GM19043 (cell line): ENCODE measurements at regions not wholly inside any gene's neighbourhood (a gene's known extent, or its start where the extent isn't known, plus 50 kb on each side); places are given as distances from the start of the nearest gene placed in this dataset.

ENCODE experiments used
- ATAC-seq: cut with Tn5 transposase; IDR thresholded peaks from one replicate; pipeline ENCODE4 v1.9.1; 2021; ENCODE audit warnings: low read depth; ENCODE audit not compliant: unreplicated experiment

DNA sequence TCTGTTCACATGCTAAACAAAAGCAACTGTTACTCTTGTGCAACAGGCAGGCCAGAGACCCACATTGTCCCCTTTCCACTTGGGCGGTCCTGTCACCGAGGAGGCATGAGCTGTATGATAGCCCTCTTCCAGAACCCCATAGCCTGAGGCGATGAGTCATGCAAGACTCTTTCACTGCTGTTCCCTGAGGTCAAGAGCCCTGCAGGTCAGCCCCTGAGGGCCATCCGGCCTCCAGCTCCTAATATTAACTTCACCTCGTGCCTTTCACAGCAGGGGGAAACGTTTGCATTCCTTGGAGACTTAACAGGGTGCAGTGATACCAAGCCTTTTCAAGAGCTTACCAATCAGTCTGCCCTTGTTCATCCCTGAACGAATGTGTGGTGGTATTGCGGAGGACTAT lies 253.3 kb upstream of the ECI2 start:
- no peak for ATAC-seq

DNA sequence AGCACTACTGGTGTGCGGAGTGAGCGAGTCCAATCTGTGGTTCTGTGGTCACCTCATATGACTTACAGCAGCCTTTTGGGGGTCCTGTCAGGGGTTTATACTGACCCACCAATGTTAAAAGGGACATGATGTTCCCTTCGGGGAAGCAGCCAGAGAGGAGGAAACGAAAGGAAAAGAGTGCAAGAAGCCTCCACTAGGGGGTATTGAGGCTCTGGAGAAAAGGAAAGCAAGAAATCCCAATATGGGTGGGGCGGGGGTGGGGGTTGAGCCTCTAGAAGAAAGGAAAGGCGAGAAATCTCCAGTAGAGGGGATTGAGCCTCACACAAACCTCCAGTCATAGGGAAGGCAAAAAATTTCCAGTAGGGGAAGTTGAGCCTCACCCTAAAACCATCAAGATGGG lies 249.3 kb upstream of the ECI2 start:
- no peak for ATAC-seq

DNA sequence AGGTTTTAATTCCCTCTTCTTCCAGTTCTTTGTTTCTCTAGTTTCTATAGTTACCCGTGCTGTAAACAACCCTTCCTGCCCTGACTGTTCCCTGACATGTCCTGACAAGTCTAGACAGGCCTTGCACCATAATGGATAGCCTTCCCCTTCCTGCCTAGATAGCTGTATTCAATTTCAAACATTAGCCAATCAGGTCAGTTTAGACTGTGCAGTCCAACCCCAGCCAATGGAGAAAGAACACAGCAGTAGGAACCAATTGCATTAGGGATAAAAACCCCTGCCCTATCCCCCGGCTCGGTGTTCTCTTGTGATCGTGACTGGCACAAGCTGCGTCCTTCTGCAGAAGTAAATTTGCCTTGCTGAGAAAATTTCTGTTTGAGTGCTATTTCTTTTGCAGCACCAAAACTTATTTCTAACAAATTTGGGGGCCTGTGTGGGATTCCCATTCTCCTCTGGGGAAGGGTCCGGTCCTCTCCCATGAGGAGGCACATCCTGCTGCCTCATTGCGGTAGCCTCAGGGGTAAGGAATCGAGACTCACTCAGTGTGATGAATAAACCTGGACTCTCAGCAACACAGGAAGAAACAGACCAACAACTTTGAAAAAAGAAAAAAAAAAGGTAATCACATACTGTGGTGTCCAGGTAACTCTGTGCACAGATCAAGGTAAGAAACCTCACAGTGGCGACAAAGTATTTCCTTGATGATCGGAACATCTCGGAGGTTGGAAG lies 248.7 kb upstream of the ECI2 start:
- ATAC-seq: no peak

DNA sequence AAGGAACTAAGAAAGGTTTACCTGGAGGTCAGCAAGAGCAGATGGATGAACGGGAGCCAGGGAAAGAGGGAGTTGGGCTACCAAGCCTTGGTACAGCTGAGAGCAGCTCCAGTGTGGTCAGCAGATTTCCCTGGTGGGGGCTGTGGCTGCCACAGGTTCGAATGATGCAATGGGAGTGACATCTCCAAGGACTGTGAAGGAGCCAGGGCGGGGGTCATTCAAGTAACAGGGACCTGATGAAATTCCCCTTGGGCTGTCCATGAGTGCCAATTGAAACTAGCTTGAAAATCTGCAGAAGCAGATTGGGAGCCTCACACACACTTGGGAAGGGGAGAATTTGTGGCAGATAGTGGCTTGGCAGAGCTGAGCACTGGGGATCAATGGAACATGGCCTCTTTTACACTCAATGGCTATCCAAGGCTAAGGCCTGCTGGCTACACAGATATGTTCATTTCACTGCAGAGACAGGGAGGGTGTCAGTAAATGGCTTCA lies 247.0 kb upstream of the ECI2 start:
- no peak for ATAC-seq

DNA sequence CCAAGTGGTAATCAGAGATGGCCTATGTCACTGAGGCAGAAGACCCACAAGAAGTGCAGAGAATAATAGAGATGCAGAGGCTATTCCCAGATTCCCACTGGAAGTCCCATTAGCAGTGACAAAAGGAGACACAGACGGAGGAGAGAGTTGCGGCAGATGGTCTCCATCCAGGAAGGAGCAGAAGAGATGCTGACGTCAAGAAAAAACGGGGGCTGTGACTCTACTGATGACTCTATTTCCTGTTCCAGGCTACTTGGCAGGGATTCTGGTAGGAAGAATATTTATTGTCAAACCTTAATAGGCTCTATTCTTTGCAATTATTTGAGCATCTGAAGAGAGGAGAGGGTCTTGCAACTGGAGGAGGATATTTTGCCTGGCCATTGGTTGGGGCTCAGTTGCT lies 246.0 kb upstream of the ECI2 start:
- ATAC-seq: no peak

DNA sequence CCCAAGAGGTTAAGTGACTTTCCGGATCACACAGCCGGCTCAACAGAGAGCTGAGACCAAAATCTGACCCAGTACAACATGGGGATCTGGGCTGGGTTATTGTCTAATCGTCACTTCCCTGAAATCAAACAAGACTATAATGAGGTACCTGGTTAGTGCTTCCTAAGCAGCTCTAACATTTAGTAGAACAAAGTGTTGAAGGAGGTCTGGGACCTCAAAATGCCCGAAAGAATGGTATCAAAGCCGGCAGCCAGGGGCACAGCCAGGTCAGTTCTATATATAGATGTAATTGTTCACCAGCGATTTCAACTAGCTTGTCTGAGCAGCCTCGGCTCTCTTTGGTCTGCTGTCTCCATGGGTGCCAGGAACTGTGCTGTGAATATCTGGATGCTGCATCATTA lies 245.5 kb upstream of the ECI2 start:
- ATAC-seq: no peak

DNA sequence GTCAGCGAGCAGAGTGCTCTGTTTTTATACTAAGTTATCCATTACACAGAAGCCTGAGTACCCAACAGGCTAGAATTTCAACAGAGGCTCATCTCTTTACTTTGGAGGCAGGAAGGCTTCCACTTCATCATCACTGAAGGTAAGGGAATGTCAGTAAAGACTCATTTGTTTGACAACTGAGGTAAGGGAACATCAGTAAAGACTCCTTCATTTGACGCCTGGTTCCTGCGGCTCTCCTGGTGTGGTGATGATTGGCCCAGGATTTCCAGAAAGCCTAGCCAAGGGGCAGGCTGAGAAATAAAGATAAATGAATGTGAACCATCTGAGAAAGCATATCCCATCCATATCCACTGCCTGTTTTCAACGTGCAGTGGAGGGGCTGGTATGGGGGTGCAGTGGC lies 244.6 kb upstream of the ECI2 start:
- ATAC-seq: no peak

DNA sequence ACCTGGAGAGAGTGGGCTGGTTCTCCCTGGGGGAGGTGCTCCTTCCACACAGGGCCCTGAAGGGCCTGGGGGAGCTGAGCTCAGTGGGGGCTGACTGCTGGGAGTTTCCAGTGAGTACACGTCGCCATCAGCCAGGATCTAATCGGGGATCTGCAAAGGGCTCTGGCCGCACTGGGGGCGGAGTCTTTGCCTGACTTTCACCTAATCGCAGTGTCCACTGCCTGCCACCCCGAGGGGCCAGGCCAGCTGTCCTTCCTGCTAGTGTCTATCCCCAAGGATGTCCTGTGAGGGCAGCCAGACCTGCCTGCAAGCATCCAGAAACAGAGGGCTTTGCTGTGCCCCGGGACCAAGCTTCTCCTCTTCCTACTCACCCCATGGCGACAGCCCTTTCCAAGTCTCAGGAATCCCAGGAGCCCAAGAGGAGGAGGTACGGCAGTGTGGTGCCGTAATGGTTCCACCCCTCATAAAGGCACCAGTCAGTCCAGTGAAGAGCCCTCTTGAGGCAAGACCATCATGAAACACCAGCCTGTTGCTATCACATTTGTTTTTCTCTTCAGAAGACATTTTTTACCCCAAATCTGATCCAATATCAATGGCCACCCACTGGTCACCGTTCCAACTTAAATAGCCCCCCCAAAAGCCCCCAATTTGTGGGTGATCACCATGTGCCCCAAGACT lies 243.1 kb upstream of the ECI2 start:
- no peak for ATAC-seq

DNA sequence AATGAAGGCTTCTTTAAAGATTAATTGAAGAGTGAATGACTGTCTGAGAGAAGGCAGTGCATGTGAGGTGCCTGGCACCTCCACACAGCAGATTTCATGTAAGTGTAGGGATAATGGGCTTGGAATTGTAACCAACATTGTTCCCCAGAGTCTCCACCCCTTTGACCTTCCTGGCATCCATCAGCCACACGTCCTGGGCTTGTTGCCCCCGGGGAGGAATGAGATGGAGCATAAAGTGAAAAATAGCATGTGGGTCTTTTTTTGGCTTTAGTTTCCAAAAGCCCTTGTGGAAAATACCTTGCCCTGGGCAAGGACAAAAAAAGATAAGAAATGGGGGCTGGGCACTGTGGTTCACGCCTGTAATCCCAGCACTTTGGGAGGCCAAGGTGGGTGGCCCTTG lies 242.2 kb upstream of the ECI2 start:
- ATAC-seq: no peak

DNA sequence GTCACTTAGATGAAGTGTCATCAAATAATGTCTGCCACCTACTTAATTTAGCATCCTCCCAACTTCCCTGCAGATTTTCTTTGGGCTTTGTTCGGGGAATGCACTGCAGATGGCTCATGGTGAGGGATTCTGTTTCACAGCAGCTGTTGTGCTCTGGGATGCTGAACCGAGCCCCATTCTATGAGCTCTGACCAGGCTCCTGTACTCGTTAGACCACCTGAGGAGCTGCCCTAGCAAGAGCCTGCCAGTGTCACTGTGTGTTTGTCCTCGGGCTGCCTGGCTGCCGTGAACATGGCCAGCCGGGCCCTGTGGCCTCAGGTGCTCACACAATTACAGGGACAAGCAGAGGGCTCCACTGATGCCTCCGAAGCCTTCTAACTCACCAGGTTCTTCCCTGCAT lies 238.8 kb upstream of the ECI2 start:
- no peak for ATAC-seq

DNA sequence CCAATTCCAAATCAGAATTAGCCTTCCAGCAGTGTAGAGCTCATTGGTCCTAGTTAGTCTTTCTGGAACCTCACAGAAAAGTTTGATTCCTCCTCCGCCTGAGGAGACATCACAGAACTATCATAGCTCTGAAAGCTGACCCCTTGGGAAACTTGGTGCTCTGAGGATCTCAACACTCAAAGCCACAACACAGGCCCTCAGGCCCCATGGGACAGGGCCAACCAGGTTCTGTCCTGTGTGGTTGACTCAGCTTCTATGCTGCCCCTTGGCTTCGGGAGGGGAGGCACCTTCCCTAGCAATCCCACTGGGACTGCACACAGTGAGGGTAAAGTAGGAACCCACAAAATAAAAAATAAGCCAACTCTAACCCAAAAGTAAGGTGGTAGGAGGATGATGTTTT lies 237.5 kb upstream of the ECI2 start:
- no peak for ATAC-seq

DNA sequence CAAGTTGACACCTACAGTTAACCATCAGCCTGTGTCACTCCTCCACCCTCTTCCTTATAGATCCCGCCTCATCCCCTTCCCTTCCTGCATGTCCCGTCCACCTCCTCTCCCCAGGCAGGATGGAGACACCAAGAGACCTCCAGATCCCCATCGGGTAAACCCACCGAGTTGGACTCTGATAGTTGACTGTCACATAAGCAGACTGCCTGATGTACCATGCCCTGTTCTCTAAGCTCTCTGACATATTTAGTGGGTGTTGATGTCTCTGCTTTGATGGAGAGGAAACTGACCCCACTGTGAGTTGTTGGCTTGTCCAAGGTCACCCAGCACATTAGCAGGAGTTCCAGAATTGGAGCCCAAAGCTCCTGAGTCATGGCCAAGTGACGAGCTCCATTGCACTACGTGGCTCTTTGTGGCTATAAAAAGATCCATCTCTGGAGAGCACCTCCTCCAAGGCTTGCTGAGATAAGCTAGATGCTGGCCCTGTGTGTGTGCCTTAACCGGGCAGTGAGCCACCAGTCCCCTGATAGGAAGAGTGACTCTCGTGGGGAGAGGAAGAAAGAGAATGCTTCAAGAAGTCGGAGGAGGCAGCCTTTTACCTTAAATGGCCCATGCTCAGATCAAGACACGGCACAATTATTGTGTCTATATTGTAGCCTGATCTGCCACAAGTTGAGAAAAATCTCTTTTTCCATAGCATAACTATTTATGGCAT lies 236.0 kb upstream of the ECI2 start:
- ATAC-seq: no peak

DNA sequence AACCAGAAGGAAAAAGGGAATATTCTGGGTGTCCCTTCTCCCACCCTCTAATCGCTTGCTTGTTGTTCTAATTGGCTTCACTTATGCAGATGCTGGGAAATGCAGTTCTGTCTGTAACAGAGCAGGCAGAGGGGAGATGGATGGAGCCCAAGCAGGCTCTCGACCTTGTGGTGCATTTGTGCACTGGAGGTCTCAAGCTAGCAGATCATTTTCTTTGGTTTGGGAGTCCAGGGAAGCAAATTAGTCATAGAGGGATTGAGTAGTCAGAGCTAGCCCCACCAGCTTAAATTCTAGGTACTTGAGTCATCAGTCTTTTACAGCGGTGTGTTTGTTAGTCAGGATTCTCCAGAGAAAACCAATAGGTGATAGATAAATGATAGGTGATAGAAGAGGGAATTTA lies 234.7 kb upstream of the ECI2 start:
- ATAC-seq: no peak

DNA sequence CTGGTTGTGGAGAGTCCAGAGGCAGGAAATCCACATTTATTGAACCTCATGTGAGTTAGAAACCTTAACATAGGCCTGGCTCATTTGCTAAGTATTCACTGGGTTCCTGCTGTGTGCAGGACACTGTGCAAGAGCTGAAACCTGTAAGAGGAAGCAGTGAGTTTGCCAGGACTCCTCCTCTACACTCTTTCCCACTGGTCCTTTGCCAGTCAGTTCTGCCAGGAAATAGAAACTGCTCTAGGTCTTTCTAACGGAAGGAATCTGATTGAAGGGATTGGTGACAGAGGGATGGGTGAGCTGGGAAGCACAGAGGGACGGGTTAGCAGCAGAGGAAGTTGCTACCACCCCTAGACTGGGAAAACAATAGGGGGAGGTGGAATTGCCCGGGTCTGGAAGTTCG lies 234.2 kb upstream of the ECI2 start:
- no peak for ATAC-seq

DNA sequence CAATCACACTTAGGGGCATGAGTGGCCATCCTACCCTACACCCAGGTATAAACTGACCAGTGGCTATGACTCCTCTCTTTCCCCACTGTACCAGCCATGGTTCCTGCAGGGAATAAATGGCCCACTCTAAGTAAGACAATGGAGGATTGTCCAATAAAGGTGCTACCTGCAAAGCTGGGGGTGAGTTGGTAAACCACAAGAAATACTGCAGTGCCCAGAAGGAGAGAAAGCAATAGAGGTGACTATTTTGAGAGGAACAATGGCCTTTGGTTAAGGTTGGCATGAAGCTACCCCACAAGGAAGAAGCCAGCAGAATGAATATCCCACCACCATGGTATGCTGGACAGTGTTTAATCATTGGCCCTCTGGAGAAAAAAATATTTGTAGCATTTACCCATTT lies 233.3 kb upstream of the ECI2 start:
- no peak for ATAC-seq

DNA sequence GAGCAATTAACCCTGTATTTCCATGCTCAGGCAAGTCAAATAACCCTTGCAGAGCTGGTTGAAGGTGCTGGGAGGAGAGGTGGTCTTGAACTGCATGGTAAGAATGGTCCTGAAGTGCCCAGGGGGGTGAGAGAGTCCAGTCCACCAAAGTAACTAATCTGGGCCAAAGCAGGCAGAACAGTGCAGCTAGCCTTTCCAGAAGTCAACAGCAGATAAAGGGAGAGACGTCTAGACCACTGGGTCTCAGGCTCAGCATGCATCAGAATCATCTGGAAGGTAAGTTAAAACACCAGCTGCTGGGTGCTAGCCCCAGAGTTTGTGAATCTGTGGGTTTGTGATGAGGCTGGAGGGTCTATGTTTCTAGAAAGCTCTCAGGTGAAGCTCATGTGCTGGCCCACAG lies 232.3 kb upstream of the ECI2 start:
- ATAC-seq: no peak

DNA sequence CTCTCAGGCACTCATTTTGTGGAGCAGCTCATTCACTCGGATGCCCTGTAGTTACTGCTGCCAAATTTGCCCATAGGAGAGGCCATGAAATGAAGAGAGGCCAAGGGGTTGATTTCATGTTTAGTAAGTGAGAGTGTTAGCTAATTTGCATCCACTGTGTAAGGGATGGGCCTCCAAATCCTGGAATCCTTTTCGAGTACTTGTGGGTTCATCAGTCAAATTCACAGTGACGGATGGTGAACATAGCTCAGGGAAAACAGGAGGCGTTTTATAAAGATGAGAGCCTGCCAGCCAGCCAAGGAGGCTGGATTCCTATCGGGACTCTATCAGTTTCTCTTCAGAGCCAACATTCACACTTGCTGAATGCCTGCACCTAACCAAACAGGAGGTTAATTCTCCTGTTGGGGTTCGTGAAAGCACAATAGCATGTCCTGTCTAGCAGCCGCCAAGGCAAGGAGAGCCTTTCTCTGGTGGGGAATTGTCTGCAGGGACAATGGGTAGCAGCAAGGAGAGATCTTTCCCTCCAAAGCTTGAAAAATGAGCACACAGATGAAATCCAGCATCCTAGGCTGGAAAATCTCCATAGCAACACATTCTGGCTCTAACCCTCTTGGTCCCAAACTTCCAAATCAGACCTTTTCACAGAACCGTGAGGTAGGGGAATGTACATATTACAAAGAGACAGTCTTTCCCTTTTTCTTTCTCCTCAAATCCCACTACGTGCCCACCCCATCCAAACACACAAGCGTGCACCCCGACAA lies 231.4 kb upstream of the ECI2 start:
- ATAC-seq: no peak

DNA sequence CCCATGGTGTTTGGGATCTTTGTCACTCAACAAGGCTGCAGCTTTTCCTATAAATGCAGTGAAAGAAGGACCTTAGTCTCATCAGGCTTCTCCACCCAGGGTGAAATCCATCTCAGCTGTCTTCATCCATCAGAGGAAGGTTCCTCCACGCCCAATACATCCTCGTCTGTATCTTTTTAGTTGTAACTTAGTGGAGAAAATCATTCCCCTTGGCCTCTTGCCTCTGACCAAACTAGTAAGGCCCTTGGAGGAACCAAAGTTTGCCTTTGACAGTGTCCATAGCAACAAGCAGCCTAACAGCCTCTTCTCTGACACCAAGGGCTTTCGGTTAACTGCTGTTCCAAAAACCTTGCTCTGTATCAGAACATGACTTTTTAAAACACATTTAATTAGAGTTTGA lies 230.3 kb upstream of the ECI2 start:
- no peak for ATAC-seq

DNA sequence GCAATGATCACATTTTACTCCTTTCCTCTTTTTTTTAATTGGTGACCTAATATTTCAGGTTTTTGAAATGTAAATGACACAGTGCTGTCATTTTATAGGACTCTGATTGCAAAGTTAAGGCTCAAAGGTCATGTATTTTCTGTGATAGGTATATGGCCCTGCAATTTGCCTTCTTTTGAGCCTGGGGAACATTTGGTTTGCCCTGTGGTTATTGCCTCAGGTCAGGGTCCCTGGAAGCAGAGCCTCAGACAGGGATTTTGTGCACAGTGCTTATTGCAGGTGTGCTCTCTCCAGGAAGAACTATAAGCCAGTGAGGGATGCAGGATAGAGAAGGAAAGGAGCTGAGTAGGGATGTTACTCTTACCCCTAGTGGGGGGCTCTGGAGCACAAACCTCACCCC lies 229.3 kb upstream of the ECI2 start:
- no peak for ATAC-seq

DNA sequence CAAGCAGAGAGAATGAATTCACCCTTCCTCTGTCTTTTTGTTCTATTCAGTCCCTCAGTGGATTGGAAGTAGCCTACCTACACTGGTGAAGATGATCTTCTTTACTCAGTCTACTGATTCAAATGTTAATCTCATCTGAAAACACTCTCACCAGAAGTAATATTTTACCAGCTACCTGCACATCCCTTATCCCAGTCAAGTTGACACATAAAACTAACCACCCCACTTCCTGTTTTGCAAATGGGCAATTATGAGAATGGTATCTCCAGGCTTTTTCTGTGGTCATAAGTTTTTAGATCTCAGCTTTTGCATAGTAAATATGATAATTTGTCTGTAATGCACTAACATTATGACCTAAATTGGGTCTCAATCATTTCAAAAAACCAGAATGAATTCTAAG lies 228.8 kb upstream of the ECI2 start:
- no peak for ATAC-seq

DNA sequence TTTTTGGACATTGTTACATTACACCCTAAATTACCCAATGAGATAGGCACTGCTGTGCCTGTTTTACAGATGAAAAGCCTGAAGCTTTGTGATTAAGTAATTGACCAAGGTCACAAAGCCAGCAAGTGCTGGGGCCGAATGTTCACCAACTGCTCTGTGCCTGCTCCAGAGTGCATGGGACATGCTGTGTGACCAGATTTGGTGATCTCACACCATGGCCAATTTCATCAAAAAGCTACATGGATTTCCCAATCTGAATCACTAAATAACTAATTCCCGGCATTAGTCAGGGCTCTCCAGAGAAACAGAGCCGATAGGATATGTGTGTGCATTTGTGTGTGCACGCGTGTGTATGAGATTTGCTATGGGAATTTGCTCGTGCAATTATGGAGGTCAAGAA lies 228.3 kb upstream of the ECI2 start:
- no peak for ATAC-seq
